ENCODE measurements at regions not wholly inside any gene's neighbourhood (a gene's known extent, or its start where the extent isn't known, plus 50 kb on each side); places are given as distances from the start of the nearest gene placed in this dataset.

DNA sequence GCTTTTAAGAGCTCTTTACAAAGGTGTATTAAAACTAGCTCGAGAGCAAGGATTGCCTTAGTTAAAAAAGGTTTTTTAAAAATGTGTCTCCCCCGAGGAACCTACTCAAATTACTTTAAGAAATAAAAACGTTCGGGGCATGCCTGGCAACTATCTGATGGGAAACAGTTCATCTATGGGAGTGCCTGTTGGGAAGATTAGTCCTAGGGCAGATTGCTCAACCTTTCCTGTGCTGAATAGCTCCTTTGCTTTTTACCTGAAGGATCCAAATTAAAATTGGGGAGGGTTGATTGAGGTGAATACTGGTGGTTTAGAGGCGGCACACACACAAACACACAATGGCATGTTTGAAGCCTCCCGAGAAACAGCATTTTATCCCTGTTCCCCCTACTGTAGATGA lies 541.4 kb upstream of the ATP2B1 start:
- Mint-ChIP-seq H3K9me3 (ENCODE audit: insufficient read depth) (no peaks in the 10 kb centered on the region), H3K27me3 (ENCODE audit: low read depth) (peaks cover 19% of the 10 kb centered on the region), H3K36me3 (ENCODE audit: low read depth) (no peaks in the 10 kb centered on the region), H3K27ac (no peak overlapping the region), H3K4me1 (ENCODE audit: low read depth) (peaks cover 20% of the 10 kb centered on the region), H3K4me3 (no peak overlapping the region)
- POLR2A ChIA-PET: interaction anchor here (0.7 kb wide), 1 partner anchor 556 kb away, joined by 3 read pairs; no protein-coding TSS in a partner anchor
- CTCF ChIA-PET: no interaction called here
- ATAC-seq (no peak), DNase-seq (no peak)

DNA sequence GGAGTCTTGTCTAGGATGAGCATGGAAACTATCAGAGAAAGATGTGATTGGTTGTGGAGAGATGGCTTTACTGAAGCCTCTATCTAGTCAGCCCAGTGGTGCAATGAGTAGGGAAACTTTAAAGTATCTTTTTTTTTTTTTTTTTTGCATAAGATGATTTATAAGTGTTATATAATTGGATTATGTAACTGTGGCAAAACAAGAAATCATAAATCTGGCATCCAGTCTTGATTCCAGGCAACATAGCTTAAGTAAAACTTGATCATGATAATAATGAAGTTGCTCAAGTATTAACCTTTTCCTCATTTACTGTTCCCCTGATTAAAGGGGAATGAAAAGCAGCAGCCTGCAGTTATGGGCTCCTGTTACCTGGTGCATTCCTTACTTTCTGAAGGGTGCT lies 538.0 kb upstream of the ATP2B1 start:
- no peak for DNase-seq
- H3K4me3 Mint-ChIP-seq: no peak overlapping the region
- no peaks in the 10 kb centered on the region for H3K36me3 Mint-ChIP-seq (ENCODE audit: low read depth)
- H3K27me3 Mint-ChIP-seq (ENCODE audit: low read depth): peaks cover 27% of the 10 kb centered on the region
- no peaks in the 10 kb centered on the region for H3K9me3 Mint-ChIP-seq (ENCODE audit: insufficient read depth)
- ATAC-seq: no peak
- peaks cover 10% of the 10 kb centered on the region for H3K4me1 Mint-ChIP-seq (ENCODE audit: low read depth)
- CTCF ChIA-PET: no interaction called here
- POLR2A ChIA-PET: no interaction called here
- H3K27ac Mint-ChIP-seq: no peak overlapping the region

DNA sequence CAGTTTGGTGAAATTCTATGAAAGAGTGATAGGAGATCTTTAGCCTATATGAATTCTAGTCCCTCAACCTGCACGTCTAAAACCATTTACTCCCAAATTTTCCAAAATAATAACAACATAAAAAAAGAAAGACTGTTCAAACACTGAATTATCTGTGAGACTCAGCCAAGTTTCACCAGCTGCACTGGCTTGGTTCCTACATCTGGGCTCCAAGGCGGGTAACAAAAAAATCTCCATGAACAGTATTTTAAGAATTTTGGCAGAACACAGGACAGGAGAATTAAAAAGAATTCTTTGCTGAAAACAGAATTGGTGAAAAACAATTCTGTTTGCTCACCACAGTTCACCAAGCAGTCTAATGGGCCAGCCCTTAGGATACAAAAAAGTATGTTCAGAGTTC lies 536.8 kb upstream of the ATP2B1 start:
- CTCF ChIA-PET: no interaction called here
- Mint-ChIP-seq H3K27me3 (ENCODE audit: low read depth) (peaks cover 25% of the 10 kb centered on the region), H3K4me3 (no peak overlapping the region), H3K27ac (no peak overlapping the region), H3K9me3 (ENCODE audit: insufficient read depth) (no peaks in the 10 kb centered on the region), H3K4me1 (ENCODE audit: low read depth) (peaks cover 1% of the 10 kb centered on the region), H3K36me3 (ENCODE audit: low read depth) (no peaks in the 10 kb centered on the region)
- DNase-seq (no peak), ATAC-seq (no peak)
- POLR2A ChIA-PET: no interaction called here

DNA sequence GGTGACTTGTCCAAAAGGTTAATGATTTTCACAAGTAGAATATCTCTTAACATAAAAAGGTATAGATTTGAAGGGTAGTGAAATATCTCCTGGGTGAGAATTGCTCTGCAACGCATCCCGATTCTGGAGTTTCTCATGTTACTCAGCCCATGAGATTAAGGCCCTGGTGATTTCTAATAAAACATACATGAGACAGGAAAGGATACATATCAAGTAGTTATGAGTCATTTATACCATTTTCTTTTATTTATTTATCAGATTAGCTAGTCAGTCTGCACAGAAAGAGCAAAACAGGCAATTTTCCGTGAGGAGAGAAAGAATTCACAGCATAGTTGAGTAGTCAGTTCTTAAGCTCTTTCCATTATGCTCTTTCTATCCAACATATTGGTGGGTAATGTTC lies 535.6 kb upstream of the ATP2B1 start:
- no peaks in the 10 kb centered on the region for H3K4me1 Mint-ChIP-seq (ENCODE audit: low read depth)
- no peak overlapping the region for H3K27ac Mint-ChIP-seq
- ATAC-seq: no peak
- ChIA-PET CTCF (interaction anchor here (1.5 kb wide), 1 partner anchor 9 kb away, joined by 3 read pairs; no protein-coding TSS in a partner anchor), POLR2A (no interaction called here)
- no peak overlapping the region for H3K4me3 Mint-ChIP-seq
- no peak for DNase-seq
- no peaks in the 10 kb centered on the region for H3K9me3 Mint-ChIP-seq (ENCODE audit: insufficient read depth)
- H3K36me3 Mint-ChIP-seq (ENCODE audit: low read depth): no peaks in the 10 kb centered on the region
- H3K27me3 Mint-ChIP-seq (ENCODE audit: low read depth): peaks cover 21% of the 10 kb centered on the region

DNA sequence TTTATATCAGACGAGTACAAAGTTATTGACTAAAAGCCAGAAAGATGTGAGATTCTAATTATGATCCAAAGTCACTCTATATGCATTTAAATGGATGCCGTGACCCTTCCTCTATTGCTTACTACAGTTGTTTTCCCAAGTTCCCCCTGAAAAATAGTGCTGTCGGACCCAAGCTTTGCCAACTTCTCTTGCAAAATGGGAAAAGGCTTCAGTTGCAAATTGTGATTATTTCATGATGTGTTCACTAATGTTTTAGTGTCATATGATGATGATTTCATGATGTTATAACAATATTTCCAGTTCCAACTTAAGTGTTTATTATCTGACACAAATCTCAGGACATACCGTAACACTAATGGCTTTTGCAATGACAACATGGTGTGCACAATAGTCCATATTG lies 534.6 kb upstream of the ATP2B1 start:
- H3K4me1 Mint-ChIP-seq (ENCODE audit: low read depth): no peaks in the 10 kb centered on the region
- CTCF ChIA-PET: interaction anchor here (1.1 to 1.5 kb wide), 2 partner anchors 10 to 699 kb away, joined by 3 read pairs; no protein-coding TSS in a partner anchor
- no peaks in the 10 kb centered on the region for H3K36me3 Mint-ChIP-seq (ENCODE audit: low read depth)
- ATAC-seq: no peak
- no peak for DNase-seq
- no peaks in the 10 kb centered on the region for H3K9me3 Mint-ChIP-seq (ENCODE audit: insufficient read depth)
- POLR2A ChIA-PET: no interaction called here
- no peak overlapping the region for H3K27ac Mint-ChIP-seq
- no peak overlapping the region for H3K4me3 Mint-ChIP-seq
- peaks cover 16% of the 10 kb centered on the region for H3K27me3 Mint-ChIP-seq (ENCODE audit: low read depth)

DNA sequence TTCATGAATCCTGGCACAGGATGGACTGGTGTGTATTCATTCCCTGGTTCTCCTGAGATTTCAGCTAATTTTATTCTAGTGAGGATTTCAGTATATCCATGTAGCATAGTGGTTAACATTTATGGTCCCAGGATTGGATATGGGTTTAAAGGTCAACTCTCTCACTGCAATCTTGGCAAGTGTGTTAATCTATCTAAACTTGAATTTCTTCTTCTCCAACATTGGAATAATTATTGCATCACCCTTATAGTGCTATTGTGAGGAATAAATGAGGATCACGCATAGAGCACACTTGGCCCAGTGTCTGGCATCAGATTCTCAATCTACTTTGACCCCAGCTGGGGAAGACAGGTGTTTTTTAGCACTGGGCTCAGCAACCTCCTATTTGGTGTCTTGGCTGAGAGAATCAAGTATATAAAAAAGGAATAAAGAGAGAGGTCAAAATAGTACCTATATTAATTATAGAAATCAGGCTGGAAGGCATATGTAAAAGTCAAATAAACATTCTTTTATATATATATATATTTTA lies 531.2 kb upstream of the ATP2B1 start:
- ATAC-seq: no peak
- Mint-ChIP-seq H3K27me3 (ENCODE audit: low read depth) (peaks cover 7% of the 10 kb centered on the region), H3K27ac (no peak overlapping the region), H3K4me3 (no peak overlapping the region), H3K4me1 (ENCODE audit: low read depth) (no peaks in the 10 kb centered on the region), H3K9me3 (ENCODE audit: insufficient read depth) (no peaks in the 10 kb centered on the region), H3K36me3 (ENCODE audit: low read depth) (no peaks in the 10 kb centered on the region)
- no peak for DNase-seq
- POLR2A ChIA-PET: no interaction called here
- CTCF ChIA-PET: no interaction called here

DNA sequence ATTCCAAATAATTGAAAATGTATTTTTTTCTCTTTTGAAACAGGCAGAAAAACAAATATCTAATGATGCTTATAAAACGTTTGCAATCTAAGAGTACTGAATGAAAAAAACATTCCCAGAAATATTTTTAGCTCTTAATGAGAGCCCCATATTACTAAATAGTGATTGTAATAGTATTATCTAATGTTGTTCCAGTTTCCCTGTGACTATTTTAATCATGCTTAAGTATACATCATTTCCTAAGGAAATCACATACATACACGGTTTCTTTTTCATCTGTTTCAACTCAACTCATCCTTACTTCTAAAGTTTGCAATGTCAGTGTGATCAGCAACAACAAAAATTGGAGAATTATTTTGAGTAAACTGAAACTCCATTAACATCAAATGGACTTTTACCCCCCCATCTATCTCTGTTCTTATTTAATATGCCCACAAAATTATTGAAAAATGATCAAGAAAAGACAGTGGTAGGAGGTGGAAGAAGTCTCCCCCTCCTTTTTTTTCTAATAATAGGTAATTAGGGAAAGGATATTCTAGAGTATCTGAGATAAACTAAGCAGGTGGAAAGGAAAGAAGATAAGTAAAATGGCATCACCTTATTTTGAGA lies 530.1 kb upstream of the ATP2B1 start:
- H3K27me3 Mint-ChIP-seq (ENCODE audit: low read depth): peaks cover 3% of the 10 kb centered on the region
- H3K4me1 Mint-ChIP-seq (ENCODE audit: low read depth): no peaks in the 10 kb centered on the region
- ChIA-PET POLR2A (no interaction called here), CTCF (no interaction called here)
- no peak overlapping the region for H3K4me3 Mint-ChIP-seq
- H3K27ac Mint-ChIP-seq: no peak overlapping the region
- no peak for DNase-seq
- H3K36me3 Mint-ChIP-seq (ENCODE audit: low read depth): no peaks in the 10 kb centered on the region
- no peak for ATAC-seq
- no peaks in the 10 kb centered on the region for H3K9me3 Mint-ChIP-seq (ENCODE audit: insufficient read depth)

DNA sequence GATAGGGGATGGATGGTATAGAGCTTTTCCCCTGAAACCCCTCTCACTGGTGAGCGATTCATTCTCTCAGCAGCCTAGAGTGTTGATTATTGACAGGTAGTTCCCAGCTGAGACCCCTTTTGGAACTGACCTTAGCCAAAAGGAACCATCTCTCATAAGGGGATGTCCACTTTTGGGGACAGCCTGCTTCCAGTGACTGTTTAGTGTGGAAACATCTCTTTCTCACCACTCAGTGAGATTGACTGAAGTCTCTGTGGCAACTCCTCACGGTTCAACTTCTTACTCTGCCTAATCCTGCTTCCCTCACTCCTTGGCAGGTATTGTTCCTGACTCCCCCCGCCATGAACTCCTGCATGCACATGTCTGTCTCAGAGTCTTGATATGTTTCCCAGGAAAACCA lies 529.2 kb upstream of the ATP2B1 start:
- Mint-ChIP-seq H3K9me3 (ENCODE audit: insufficient read depth) (no peaks in the 10 kb centered on the region), H3K27ac (no peak overlapping the region), H3K4me1 (ENCODE audit: low read depth) (no peaks in the 10 kb centered on the region), H3K4me3 (no peak overlapping the region), H3K27me3 (ENCODE audit: low read depth) (peaks cover 2% of the 10 kb centered on the region), H3K36me3 (ENCODE audit: low read depth) (no peaks in the 10 kb centered on the region)
- ChIA-PET POLR2A (interaction anchor here (0.5 kb wide), 1 partner anchor 1392 kb away, joined by 3 read pairs; no protein-coding TSS in a partner anchor), CTCF (no interaction called here)
- DNase-seq (no peak), ATAC-seq (no peak)

DNA sequence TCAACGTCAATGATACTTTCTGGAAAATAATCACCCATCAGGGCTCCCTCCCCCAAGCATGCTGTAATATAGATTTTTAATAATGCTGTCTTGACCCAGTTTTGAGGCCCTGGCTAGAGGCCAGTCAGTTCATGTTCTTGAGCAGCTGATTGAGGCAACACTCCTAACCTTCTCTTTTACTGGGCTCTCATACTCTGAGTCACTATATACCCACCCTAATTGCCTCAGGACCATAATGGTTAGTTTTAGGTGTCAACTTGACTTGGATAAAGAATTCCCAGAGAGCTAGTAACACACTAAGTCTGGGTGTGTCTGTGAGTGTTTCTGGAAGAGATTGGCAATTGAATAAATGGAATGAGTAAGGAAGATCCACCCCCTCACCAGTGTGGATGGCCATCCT lies 527.0 kb upstream of the ATP2B1 start:
- Mint-ChIP-seq H3K27ac (no peak overlapping the region), H3K36me3 (ENCODE audit: low read depth) (no peaks in the 10 kb centered on the region), H3K4me3 (no peak overlapping the region), H3K27me3 (ENCODE audit: low read depth) (no peaks in the 10 kb centered on the region), H3K4me1 (ENCODE audit: low read depth) (no peaks in the 10 kb centered on the region), H3K9me3 (ENCODE audit: insufficient read depth) (no peaks in the 10 kb centered on the region)
- ATAC-seq (no peak), DNase-seq (no peak)
- CTCF ChIA-PET: no interaction called here
- POLR2A ChIA-PET: no interaction called here

DNA sequence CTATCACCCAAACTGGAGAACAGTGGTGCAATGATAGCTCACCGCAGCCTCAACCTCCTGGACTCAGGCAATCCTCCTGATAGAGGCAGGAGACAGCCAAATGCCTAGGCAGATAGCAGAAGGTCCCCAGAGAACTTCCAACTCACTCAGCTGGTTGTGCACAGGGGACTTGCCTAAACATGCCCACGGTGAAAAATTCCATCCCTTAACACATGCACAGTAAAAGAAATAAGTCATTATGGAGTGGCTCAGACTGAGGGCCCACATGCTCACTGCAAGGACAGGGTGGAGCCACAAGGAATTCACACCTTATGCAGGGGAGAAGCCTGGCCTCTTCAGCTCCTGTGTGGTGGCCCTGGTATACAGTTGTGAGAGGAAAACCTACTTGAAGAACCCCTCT lies 525.8 kb upstream of the ATP2B1 start:
- no peaks in the 10 kb centered on the region for H3K4me1 Mint-ChIP-seq (ENCODE audit: low read depth)
- CTCF ChIA-PET: interaction anchor here (0.6 kb wide), 1 partner anchor 1528 kb away, joined by 3 read pairs; no protein-coding TSS in a partner anchor
- no peak for ATAC-seq
- no peak overlapping the region for H3K4me3 Mint-ChIP-seq
- DNase-seq: no peak
- H3K27me3 Mint-ChIP-seq (ENCODE audit: low read depth): no peaks in the 10 kb centered on the region
- H3K27ac Mint-ChIP-seq: no peak overlapping the region
- no peaks in the 10 kb centered on the region for H3K36me3 Mint-ChIP-seq (ENCODE audit: low read depth)
- POLR2A ChIA-PET: no interaction called here
- no peaks in the 10 kb centered on the region for H3K9me3 Mint-ChIP-seq (ENCODE audit: insufficient read depth)

DNA sequence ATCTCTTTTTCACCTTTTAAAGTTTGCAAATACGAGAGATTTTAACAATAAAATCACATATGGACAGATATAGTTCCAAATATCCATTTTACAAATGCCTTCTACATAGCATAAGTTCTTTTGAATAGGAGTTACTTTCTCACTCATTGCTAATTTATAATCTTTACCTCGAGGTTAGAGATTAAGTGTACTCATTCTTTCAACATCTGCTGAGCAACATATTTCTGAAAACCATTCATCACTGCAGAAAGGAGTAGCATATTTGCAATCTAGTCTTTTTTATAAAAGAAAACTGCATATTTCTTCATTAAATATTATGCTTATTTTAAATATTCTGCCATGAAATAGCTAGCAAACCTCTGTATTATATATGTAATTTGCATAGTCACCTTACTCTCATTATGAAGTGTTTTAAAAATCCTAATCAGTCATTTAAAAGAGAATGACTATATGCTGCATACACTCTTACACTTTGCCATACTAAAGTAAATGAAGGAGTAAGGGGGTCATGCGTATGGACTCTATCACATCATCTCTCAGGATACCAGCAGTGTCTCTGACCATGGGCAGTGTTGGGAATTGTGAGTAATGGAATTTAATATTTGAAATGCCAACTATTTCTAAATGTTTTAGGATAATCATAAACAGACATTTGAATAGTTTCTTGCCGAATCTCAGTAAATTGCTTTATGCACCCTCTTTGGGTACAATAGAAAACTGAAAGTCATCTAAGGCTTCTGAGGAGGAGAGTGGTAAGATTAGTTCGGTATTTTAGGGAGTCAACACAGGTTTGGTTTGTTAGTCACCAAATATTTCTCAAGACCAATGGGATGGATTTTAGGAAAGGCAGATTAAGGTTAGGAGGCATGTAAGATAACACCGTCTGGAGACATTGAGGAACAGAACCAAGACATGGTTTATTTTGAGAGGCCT lies 524.8 kb upstream of the ATP2B1 start:
- Mint-ChIP-seq H3K4me1 (ENCODE audit: low read depth) (no peaks in the 10 kb centered on the region), H3K36me3 (ENCODE audit: low read depth) (no peaks in the 10 kb centered on the region), H3K27me3 (ENCODE audit: low read depth) (no peaks in the 10 kb centered on the region), H3K9me3 (ENCODE audit: insufficient read depth) (no peaks in the 10 kb centered on the region), H3K4me3 (no peak overlapping the region), H3K27ac (no peak overlapping the region)
- ATAC-seq (no peak), DNase-seq (no peak)
- CTCF ChIA-PET: no interaction called here
- POLR2A ChIA-PET: no interaction called here

DNA sequence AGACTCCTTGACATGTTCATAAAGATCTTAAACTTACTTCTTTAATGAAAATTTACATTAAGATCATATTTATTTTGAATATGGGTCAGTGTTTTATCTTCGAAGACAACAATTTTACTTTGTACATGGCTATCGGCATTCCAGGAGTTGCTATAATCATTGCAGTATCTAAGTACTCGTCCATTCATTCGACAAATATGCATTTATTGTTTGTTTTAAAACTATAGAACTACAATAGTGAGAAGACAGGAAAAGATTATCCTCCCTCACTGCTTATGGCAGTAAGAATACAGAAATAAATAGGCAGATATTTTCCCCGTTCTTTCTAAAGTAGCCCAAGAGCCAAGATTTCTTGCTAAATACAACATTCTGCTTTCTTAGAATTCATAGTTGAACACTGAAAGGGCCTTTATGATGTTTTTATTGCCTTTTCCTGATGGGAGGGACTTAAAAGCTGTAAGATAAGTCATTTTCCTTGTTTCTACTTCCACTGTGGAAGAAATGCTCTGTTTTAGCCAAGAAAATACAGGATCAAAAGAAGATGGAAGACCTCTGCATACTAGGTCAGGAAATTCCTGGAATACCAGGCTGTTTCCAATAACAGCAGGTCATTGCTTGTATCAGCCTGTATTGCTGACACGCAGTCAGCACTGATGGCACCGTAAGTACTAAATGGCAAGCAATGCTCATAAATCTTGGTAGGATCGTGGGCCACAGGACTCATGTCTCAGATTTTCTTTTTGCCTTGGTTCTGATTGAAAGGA lies 521.0 kb upstream of the ATP2B1 start:
- Mint-ChIP-seq H3K36me3 (ENCODE audit: low read depth) (no peaks in the 10 kb centered on the region), H3K27me3 (ENCODE audit: low read depth) (peaks cover 2% of the 10 kb centered on the region), H3K9me3 (ENCODE audit: insufficient read depth) (no peaks in the 10 kb centered on the region), H3K27ac (no peak overlapping the region), H3K4me1 (ENCODE audit: low read depth) (no peaks in the 10 kb centered on the region), H3K4me3 (no peak overlapping the region)
- ChIA-PET POLR2A (no interaction called here), CTCF (no interaction called here)
- DNase-seq (no peak), ATAC-seq (no peak)
